ENCODE measurements at regions not wholly inside any gene's neighbourhood (a gene's known extent, or its start where the extent isn't known, plus 50 kb on each side); places are given as distances from the start of the nearest gene placed in this dataset.

DNA sequence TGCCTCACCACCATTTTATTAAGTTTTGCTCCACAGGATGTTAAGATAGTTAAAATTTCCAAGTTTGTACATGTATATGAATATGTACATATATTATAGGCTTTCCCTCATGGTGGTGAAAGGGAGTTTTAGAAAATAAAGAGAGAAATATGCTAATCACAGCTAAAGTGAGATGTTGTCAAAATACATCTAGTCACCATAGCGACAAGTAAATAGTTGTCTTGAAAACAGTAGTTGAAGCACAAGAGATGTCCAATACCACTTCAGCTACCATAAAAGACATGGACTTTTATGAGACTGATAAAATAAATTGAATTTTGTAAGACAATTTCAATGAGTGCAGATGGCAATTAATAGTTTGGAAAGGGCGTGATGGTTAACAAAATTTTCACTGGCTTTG lies 1600.0 kb downstream of the BRINP3 start:
- H3K9me3 Mint-ChIP-seq = peaks cover 5% of the 10 kb centered on the region
- TF ChIP-seq, protein P1, sequence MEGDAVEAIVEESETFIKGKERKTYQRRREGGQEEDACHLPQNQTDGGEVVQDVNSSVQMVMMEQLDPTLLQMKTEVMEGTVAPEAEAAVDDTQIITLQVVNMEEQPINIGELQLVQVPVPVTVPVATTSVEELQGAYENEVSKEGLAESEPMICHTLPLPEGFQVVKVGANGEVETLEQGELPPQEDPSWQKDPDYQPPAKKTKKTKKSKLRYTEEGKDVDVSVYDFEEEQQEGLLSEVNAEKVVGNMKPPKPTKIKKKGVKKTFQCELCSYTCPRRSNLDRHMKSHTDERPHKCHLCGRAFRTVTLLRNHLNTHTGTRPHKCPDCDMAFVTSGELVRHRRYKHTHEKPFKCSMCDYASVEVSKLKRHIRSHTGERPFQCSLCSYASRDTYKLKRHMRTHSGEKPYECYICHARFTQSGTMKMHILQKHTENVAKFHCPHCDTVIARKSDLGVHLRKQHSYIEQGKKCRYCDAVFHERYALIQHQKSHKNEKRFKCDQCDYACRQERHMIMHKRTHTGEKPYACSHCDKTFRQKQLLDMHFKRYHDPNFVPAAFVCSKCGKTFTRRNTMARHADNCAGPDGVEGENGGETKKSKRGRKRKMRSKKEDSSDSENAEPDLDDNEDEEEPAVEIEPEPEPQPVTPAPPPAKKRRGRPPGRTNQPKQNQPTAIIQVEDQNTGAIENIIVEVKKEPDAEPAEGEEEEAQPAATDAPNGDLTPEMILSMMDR (IDR thresholded peaks at IDR 0.05) = no peak
- ChIA-PET POLR2A (no interaction called here), CTCF (no interaction called here)
- ATAC-seq (ENCODE audit: low read depth) = no peak
- H3K27me3 Mint-ChIP-seq = no peaks in the 10 kb centered on the region
- no peaks in the 10 kb centered on the region for H3K4me1 Mint-ChIP-seq
- intact Hi-C loops (cut with micrococcal nuclease) = no loop called here
- no peak overlapping the region for H3K27ac Mint-ChIP-seq
- no peaks in the 10 kb centered on the region for H3K36me3 Mint-ChIP-seq (ENCODE audit: low read depth)
- no peak for DNase-seq
- no peak overlapping the region for H3K4me3 Mint-ChIP-seq

DNA sequence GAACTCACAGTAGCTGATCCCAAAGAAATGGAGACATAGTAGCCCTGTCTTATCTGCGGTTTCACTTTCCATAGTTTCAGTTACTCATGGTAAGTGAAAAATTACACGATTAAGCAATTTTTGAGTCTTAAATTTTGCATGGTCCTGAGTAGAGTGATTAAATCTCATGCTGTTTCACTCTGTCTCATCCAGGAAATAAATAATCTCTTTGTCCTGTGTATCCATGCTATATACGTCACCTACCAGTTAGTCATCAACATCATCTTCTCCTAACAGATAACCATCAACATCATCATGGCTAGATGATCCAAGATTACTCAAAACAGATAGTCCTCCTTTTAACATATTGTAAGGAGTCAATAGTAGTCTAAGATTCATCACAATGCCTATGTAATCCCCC lies 1589.3 kb downstream of the BRINP3 start:
- intact Hi-C loops (cut with micrococcal nuclease) = no loop called here
- Mint-ChIP-seq H3K27me3 (no peaks in the 10 kb centered on the region), H3K36me3 (ENCODE audit: low read depth) (no peaks in the 10 kb centered on the region), H3K27ac (no peak overlapping the region), H3K4me3 (no peak overlapping the region), H3K9me3 (peaks cover 2% of the 10 kb centered on the region), H3K4me1 (no peaks in the 10 kb centered on the region)
- POLR2A ChIA-PET = no interaction called here
- no peak for ATAC-seq (ENCODE audit: low read depth)
- TF ChIP-seq, protein P1 (IDR thresholded peaks at IDR 0.05) = no peak
- CTCF ChIA-PET = no interaction called here
- DNase-seq = no peak

DNA sequence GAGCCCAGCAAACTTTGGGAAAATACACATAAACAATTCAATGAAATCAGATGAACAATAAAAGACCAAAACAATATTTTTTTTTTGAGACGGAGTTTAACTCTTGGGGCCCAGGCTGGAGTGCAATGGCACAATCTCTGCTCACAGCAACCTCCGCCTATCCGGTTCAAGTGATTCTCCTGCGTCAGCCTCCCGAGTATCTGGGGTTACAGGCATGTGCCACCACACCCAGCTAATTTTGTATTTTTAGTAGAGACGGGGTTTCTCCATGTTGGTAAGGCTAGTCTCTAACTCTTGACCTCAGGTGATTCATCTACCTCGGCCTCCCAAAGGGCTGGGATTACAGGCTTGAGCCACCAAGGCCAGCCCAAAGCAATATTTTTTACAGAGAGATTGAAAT lies 1588.5 kb downstream of the BRINP3 start:
- ATAC-seq (ENCODE audit: low read depth) (no peak), DNase-seq (no peak)

DNA sequence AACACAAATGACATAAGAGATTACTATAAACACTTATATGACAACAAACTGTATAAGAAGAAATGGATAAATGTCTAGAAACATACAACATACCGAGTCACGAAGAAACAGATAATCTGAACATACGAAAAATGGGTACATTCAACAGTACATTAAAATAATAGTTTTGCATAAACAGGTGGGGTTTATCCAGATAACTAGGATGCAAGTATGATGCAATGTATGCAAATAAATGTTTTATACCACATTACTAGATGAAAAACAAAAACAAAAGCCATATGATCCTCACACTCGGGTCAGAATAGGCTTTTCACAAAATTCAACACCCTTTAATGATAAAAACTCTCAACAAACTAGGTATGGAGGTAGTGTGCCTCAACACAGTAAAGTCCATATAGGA lies 1585.7 kb downstream of the BRINP3 start:
- no peak for DNase-seq
- ChIA-PET CTCF (no interaction called here), POLR2A (no interaction called here)
- TF ChIP-seq, protein P1 (IDR thresholded peaks at IDR 0.05) = no peak
- Mint-ChIP-seq H3K4me3 (no peak overlapping the region), H3K27me3 (no peaks in the 10 kb centered on the region), H3K27ac (no peak overlapping the region), H3K36me3 (ENCODE audit: low read depth) (no peaks in the 10 kb centered on the region), H3K9me3 (peaks cover 2% of the 10 kb centered on the region), H3K4me1 (no peaks in the 10 kb centered on the region)
- intact Hi-C loops (cut with micrococcal nuclease) = no loop called here
- ATAC-seq (ENCODE audit: low read depth) = no peak

More for the DNA sequence above, 1588.5 kb downstream of the BRINP3 start:
- TF ChIP-seq, protein P1 (IDR thresholded peaks at IDR 0.05) = no peak
- no peaks in the 10 kb centered on the region for H3K36me3 Mint-ChIP-seq (ENCODE audit: low read depth)
- no peaks in the 10 kb centered on the region for H3K4me1 Mint-ChIP-seq
- intact Hi-C loops (cut with micrococcal nuclease) = no loop called here
- H3K27ac Mint-ChIP-seq = no peak overlapping the region
- CTCF ChIA-PET = no interaction called here
- H3K27me3 Mint-ChIP-seq = no peaks in the 10 kb centered on the region
- POLR2A ChIA-PET = no interaction called here
- peaks cover 2% of the 10 kb centered on the region for H3K9me3 Mint-ChIP-seq
- no peak overlapping the region for H3K4me3 Mint-ChIP-seq

DNA sequence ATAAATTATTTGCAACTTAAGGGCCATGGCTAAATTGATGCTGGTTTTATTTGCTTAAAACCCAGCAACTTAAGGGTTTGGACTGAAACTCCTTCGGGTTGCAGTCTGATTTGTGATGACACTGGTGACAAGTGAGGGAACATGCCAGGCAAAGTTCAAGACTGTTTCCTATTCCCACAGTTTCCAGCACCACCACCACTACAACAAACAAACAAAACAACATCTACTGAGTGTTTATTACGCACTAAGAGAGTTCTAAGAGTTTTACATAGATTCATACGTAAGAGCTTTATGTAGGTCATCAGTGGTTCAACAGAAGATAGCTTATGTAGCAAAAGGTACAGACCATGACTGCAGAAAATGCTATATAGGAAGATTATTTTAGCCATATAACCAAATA lies 1582.1 kb downstream of the BRINP3 start:
- POLR2A ChIA-PET = no interaction called here
- Mint-ChIP-seq H3K27ac (no peak overlapping the region), H3K4me1 (no peaks in the 10 kb centered on the region), H3K9me3 (peaks cover 2% of the 10 kb centered on the region), H3K27me3 (no peaks in the 10 kb centered on the region), H3K36me3 (ENCODE audit: low read depth) (no peaks in the 10 kb centered on the region), H3K4me3 (no peak overlapping the region)
- TF ChIP-seq, protein P1 (IDR thresholded peaks at IDR 0.05) = no peak
- CTCF ChIA-PET = no interaction called here
- ATAC-seq (ENCODE audit: low read depth) = no peak
- no peak for DNase-seq
- intact Hi-C loops (cut with micrococcal nuclease) = no loop called here

All from activated B cell treated with CpG ODN at 0.5 μM for 24 hours (primary cell).